ENCODE measurements at regions not wholly inside any gene's neighbourhood (a gene's known extent, or its start where the extent isn't known, plus 50 kb on each side); places are given as distances from the start of the nearest gene placed in this dataset.
"Not testable (repeated sequence)": the region's sequence is repeated elsewhere in the genome, so short reads cannot be mapped to it uniquely, and the experiment has no call there.

GRCh38 chr17:33955461-33955860, 299.6 kb upstream of the CCL2 start:
- DNase-seq (ENCODE audit: extremely low read depth, low read depth, low spot score) = no peak

GRCh38 chr17:33959098-33959497, 296.0 kb upstream of the CCL2 start:
- not testable (repeated sequence) for DNase-seq (ENCODE audit: extremely low read depth, low read depth, low spot score)

GRCh38 chr17:33962857-33963655, 292.0 kb upstream of the CCL2 start:
- DNase-seq (ENCODE audit: extremely low read depth, low read depth, low spot score) = no peak

GRCh38 chr17:33964344-33964979, 290.6 kb upstream of the CCL2 start:
- DNase-seq (ENCODE audit: extremely low read depth, low read depth, low spot score) = no peak

GRCh38 chr17:33966410-33967059, 288.6 kb upstream of the CCL2 start:
- DNase-seq (ENCODE audit: extremely low read depth, low read depth, low spot score) = no peak

GRCh38 chr17:33967608-33968349, 287.3 kb upstream of the CCL2 start:
- no peak for DNase-seq (ENCODE audit: extremely low read depth, low read depth, low spot score)

GRCh38 chr17:33968350-33969044, 286.6 kb upstream of the CCL2 start:
- DNase-seq (ENCODE audit: extremely low read depth, low read depth, low spot score) = no peak

GRCh38 chr17:33970279-33970678, 284.8 kb upstream of the CCL2 start:
- DNase-seq (ENCODE audit: extremely low read depth, low read depth, low spot score) = no peak

- DNase-seq (ENCODE audit: extremely low read depth, low read depth, low spot score) = no peak
These were observed 282.3 kb upstream of the CCL2 start for GRCh38 chr17:33972763-33973162.

- no peak for DNase-seq (ENCODE audit: extremely low read depth, low read depth, low spot score)
These were observed 281.6 kb upstream of the CCL2 start for GRCh38 chr17:33973491-33973890.

- no peak for DNase-seq (ENCODE audit: extremely low read depth, low read depth, low spot score)
These were observed 280.8 kb upstream of the CCL2 start for GRCh38 chr17:33974276-33974675.

GRCh38 chr17:33976831-33977230, 278.3 kb upstream of the CCL2 start:
- no peak for DNase-seq (ENCODE audit: extremely low read depth, low read depth, low spot score)

- no peak for DNase-seq (ENCODE audit: extremely low read depth, low read depth, low spot score)
These were observed 277.2 kb upstream of the CCL2 start for GRCh38 chr17:33977729-33978514.

GRCh38 chr17:33978889-33979288, 276.2 kb upstream of the CCL2 start:
- DNase-seq (ENCODE audit: extremely low read depth, low read depth, low spot score) = no peak

GRCh38 chr17:33980193-33980592, 274.9 kb upstream of the CCL2 start:
- DNase-seq (ENCODE audit: extremely low read depth, low read depth, low spot score) = no peak

GRCh38 chr17:33981711-33982601, 273.1 kb upstream of the CCL2 start:
- no peak for DNase-seq (ENCODE audit: extremely low read depth, low read depth, low spot score)

GRCh38 chr17:33982909-33983308, 272.2 kb upstream of the CCL2 start:
- DNase-seq (ENCODE audit: extremely low read depth, low read depth, low spot score) = no peak

- DNase-seq (ENCODE audit: extremely low read depth, low read depth, low spot score) = no peak
These were observed 271.1 kb upstream of the CCL2 start for GRCh38 chr17:33983824-33984574.

Data from glomerular endothelial cell (primary cell).